Neuron (in vitro differentiated cells): ENCODE measurements at regions not wholly inside any gene's neighbourhood (a gene's known extent, or its start where the extent isn't known, plus 50 kb on each side); places are given as distances from the start of the nearest gene placed in this dataset.

Source experiments
- H2AFZ ChIP-seq: one replicate; pipeline ENCODE4 v1.6.1; 2013; ENCODE audit warnings: low read depth, mild to moderate bottlenecking, inconsistent platforms, low read length, moderate library complexity
- H3K27me3 ChIP-seq: one replicate; pipeline ENCODE4 v1.6.1; 2013; ENCODE audit warnings: low read length; ENCODE audit not compliant: insufficient read depth
- H3K36me3 ChIP-seq: one replicate; pipeline ENCODE4 v1.6.1; 2013; ENCODE audit warnings: low read length; ENCODE audit not compliant: insufficient read depth
- H3K4me1 ChIP-seq: one replicate; pipeline ENCODE4 v1.6.1; 2013; ENCODE audit warnings: low read length; ENCODE audit not compliant: insufficient read depth
- H3K4me3 ChIP-seq: 2 replicates; pipeline ENCODE4 v1.5.1; 2013; ENCODE audit warnings: mild to moderate bottlenecking, low read length, moderate library complexity
- H3K9me3 ChIP-seq: one replicate; pipeline ENCODE4 v1.6.1; 2013; ENCODE audit warnings: low read length

GRCh38 chr11:112634551-112634950, 326.7 kb upstream of the NCAM1 start:
- no peaks in the 10 kb centered on the region for H3K36me3 ChIP-seq
- no peaks in the 10 kb centered on the region for H3K9me3 ChIP-seq
- no peaks in the 10 kb centered on the region for H3K27me3 ChIP-seq
- no peak overlapping the region for H3K4me3 ChIP-seq
- peaks cover 13% of the 10 kb centered on the region for H3K4me1 ChIP-seq
- H2AFZ ChIP-seq = no peak overlapping the region

- peaks cover 13% of the 10 kb centered on the region for H3K4me1 ChIP-seq
- H3K9me3 ChIP-seq = no peaks in the 10 kb centered on the region
- no peaks in the 10 kb centered on the region for H3K27me3 ChIP-seq
- no peaks in the 10 kb centered on the region for H3K36me3 ChIP-seq
- no peak overlapping the region for H3K4me3 ChIP-seq
- no peak overlapping the region for H2AFZ ChIP-seq
Observed at GRCh38 chr11:112634995-112635737, 326.1 kb upstream of the NCAM1 start.

- Histone ChIP-seq H3K4me3 (no peak overlapping the region), H2AFZ (no peak overlapping the region), H3K36me3 (no peaks in the 10 kb centered on the region), H3K27me3 (no peaks in the 10 kb centered on the region), H3K9me3 (no peaks in the 10 kb centered on the region), H3K4me1 (peaks cover 13% of the 10 kb centered on the region)
Observed at GRCh38 chr11:112637076-112637475, 324.1 kb upstream of the NCAM1 start.

- Histone ChIP-seq H2AFZ (no peak overlapping the region), H3K4me1 (peaks cover 13% of the 10 kb centered on the region), H3K36me3 (no peaks in the 10 kb centered on the region), H3K4me3 (no peak overlapping the region), H3K27me3 (no peaks in the 10 kb centered on the region), H3K9me3 (no peaks in the 10 kb centered on the region)
Observed at GRCh38 chr11:112637876-112638275, 323.3 kb upstream of the NCAM1 start.

GRCh38 chr11:112639469-112639868, 321.8 kb upstream of the NCAM1 start:
- Histone ChIP-seq H3K4me1 (peaks cover 7% of the 10 kb centered on the region), H3K9me3 (no peaks in the 10 kb centered on the region), H3K27me3 (no peaks in the 10 kb centered on the region), H3K36me3 (no peaks in the 10 kb centered on the region), H2AFZ (no peak overlapping the region), H3K4me3 (no peak overlapping the region)

GRCh38 chr11:112643416-112643815, 317.8 kb upstream of the NCAM1 start:
- H3K9me3 ChIP-seq = no peaks in the 10 kb centered on the region
- no peaks in the 10 kb centered on the region for H3K27me3 ChIP-seq
- H3K36me3 ChIP-seq = no peaks in the 10 kb centered on the region
- no peak overlapping the region for H2AFZ ChIP-seq
- H3K4me1 ChIP-seq = no peaks in the 10 kb centered on the region
- H3K4me3 ChIP-seq = no peak overlapping the region

GRCh38 chr11:112644410-112645131, 316.6 kb upstream of the NCAM1 start:
- Histone ChIP-seq H3K4me1 (no peaks in the 10 kb centered on the region), H3K27me3 (no peaks in the 10 kb centered on the region), H3K4me3 (no peak overlapping the region), H3K36me3 (no peaks in the 10 kb centered on the region), H3K9me3 (no peaks in the 10 kb centered on the region), H2AFZ (no peak overlapping the region)

- Histone ChIP-seq H3K36me3 (no peaks in the 10 kb centered on the region), H3K4me3 (no peak overlapping the region), H3K4me1 (peaks cover 2% of the 10 kb centered on the region), H3K9me3 (no peaks in the 10 kb centered on the region), H3K27me3 (no peaks in the 10 kb centered on the region), H2AFZ (no peak overlapping the region)
Observed at GRCh38 chr11:112649856-112650255, 311.4 kb upstream of the NCAM1 start.

- Histone ChIP-seq H3K4me3 (no peak overlapping the region), H3K36me3 (no peaks in the 10 kb centered on the region), H3K9me3 (no peaks in the 10 kb centered on the region), H2AFZ (no peak overlapping the region), H3K27me3 (no peaks in the 10 kb centered on the region), H3K4me1 (peaks cover 2% of the 10 kb centered on the region)
Observed at GRCh38 chr11:112650527-112650926, 310.7 kb upstream of the NCAM1 start.

- Histone ChIP-seq H3K9me3 (no peaks in the 10 kb centered on the region), H3K4me1 (peaks cover 2% of the 10 kb centered on the region), H3K27me3 (no peaks in the 10 kb centered on the region), H3K36me3 (no peaks in the 10 kb centered on the region), H2AFZ (no peak overlapping the region), H3K4me3 (no peak overlapping the region)
Observed at GRCh38 chr11:112651386-112651785, 309.8 kb upstream of the NCAM1 start.

- H3K36me3 ChIP-seq = no peaks in the 10 kb centered on the region
- no peaks in the 10 kb centered on the region for H3K9me3 ChIP-seq
- H3K27me3 ChIP-seq = no peaks in the 10 kb centered on the region
- H2AFZ ChIP-seq = no peak overlapping the region
- peaks cover 2% of the 10 kb centered on the region for H3K4me1 ChIP-seq
- no peak overlapping the region for H3K4me3 ChIP-seq
Observed at GRCh38 chr11:112652786-112653390, 308.3 kb upstream of the NCAM1 start.

GRCh38 chr11:112655371-112655770, 305.8 kb upstream of the NCAM1 start:
- no peaks in the 10 kb centered on the region for H3K36me3 ChIP-seq

GRCh38 chr11:112656772-112657428, 304.3 kb upstream of the NCAM1 start:
- H3K36me3 ChIP-seq = no peaks in the 10 kb centered on the region
- no peaks in the 10 kb centered on the region for H3K27me3 ChIP-seq
- no peak overlapping the region for H2AFZ ChIP-seq
- H3K4me1 ChIP-seq = no peaks in the 10 kb centered on the region
- H3K9me3 ChIP-seq = no peaks in the 10 kb centered on the region
- H3K4me3 ChIP-seq = no peak overlapping the region

More at GRCh38 chr11:112655371-112655770, 305.8 kb upstream of the NCAM1 start:
- Histone ChIP-seq H3K9me3 (no peaks in the 10 kb centered on the region), H3K4me3 (no peak overlapping the region), H3K4me1 (peaks cover 2% of the 10 kb centered on the region), H2AFZ (no peak overlapping the region), H3K27me3 (no peaks in the 10 kb centered on the region)
